ENCODE measurements at regions not wholly inside any gene's neighbourhood (a gene's known extent, or its start where the extent isn't known, plus 50 kb on each side); places are given as distances from the start of the nearest gene placed in this dataset.
"Not testable (repeated sequence)": the region's sequence is repeated elsewhere in the genome, so short reads cannot be mapped to it uniquely, and the experiment has no call there.

DNA sequence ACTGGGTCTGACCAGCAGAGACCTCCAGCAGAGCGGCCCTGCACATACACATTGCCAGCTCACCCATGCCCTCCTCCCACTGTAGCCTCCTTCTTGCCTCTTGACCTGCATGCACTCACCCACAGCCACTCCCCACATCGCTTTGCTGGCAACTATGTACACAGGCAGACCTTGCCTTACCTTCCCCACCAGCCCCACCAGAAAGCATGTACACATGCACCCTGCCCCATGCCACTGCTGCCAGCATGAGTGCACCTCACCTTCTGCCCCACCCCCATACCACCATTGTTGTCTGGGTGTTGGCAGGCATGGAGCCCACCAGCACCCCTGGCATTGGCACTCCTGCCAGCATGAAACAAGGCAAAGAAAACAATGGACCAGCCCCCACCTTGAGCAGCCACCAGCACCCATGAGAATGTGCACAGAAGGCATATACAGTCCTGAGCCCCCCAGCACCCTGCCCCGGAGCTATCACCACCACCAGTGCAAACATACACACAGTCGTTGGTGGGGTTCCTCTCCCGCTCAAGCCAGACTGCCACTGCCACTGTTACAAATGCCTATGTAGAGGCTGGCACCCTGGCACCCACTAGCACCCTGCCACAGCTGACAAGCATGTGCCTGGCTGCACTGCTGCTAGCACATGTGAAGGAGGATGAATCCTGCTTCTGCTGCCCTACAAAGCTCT lies 171.4 kb upstream of the NR4A3 start:
- H3K4me1 Mint-ChIP-seq = no peaks in the 10 kb centered on the region
- DNase-seq = no peak
- H3K27ac Mint-ChIP-seq = no peak overlapping the region
- TF ChIP-seq, protein P1, sequence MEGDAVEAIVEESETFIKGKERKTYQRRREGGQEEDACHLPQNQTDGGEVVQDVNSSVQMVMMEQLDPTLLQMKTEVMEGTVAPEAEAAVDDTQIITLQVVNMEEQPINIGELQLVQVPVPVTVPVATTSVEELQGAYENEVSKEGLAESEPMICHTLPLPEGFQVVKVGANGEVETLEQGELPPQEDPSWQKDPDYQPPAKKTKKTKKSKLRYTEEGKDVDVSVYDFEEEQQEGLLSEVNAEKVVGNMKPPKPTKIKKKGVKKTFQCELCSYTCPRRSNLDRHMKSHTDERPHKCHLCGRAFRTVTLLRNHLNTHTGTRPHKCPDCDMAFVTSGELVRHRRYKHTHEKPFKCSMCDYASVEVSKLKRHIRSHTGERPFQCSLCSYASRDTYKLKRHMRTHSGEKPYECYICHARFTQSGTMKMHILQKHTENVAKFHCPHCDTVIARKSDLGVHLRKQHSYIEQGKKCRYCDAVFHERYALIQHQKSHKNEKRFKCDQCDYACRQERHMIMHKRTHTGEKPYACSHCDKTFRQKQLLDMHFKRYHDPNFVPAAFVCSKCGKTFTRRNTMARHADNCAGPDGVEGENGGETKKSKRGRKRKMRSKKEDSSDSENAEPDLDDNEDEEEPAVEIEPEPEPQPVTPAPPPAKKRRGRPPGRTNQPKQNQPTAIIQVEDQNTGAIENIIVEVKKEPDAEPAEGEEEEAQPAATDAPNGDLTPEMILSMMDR (IDR thresholded peaks at IDR 0.05) = no peak
- H3K27me3 Mint-ChIP-seq (ENCODE audit: low read depth, poor library complexity) = peaks cover 4% of the 10 kb centered on the region
- no peaks in the 10 kb centered on the region for H3K36me3 Mint-ChIP-seq (ENCODE audit: low read depth)
- H3K9me3 Mint-ChIP-seq = peaks cover 15% of the 10 kb centered on the region
- no peak overlapping the region for H3K4me3 Mint-ChIP-seq

DNA sequence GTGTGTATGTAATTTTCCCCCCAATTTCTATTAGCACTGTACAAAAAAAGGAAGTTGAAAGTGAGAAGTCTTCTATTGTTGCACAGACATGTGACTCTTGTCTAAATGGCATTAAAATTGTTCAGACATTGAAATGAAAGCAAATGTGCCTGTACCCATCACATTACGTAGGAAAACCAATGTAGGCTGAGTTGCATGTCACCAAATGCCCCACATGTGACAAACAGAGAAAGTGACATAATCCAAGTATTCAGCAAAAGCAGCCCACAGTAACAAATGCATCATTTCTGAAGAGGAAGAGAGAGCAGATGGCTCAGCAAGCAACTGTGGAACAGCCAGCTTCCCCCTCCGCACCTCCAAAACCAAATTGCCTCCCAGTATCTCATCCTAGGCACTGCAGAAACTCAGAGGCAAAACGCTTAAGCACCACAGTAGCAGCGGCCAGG lies 161.5 kb upstream of the NR4A3 start:
- Mint-ChIP-seq H3K4me1 (no peaks in the 10 kb centered on the region), H3K4me3 (no peak overlapping the region), H3K27ac (no peak overlapping the region), H3K9me3 (no peaks in the 10 kb centered on the region), H3K36me3 (ENCODE audit: low read depth) (no peaks in the 10 kb centered on the region), H3K27me3 (ENCODE audit: low read depth, poor library complexity) (peaks cover 3% of the 10 kb centered on the region)
- no peak for DNase-seq
- TF ChIP-seq, protein P1 (IDR thresholded peaks at IDR 0.05) = no peak

DNA sequence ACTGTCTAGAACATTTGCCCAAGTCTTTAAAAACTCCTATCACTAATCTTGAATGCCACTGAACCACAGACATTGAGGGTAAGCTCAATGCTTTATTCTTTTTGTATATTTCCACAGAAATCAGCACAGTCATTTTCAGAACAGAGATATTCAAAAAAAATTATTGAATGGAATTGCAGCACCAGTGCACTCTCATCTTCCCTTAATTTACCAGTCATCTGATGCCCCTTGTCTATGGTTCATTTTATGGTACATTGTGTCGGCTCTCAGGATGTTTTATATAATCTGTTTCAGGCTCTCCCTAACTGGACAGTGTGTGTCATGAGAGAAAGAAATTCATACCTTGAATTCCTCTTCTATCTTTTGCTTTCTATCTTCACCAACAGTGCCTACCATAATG lies 158.4 kb upstream of the NR4A3 start:
- Mint-ChIP-seq H3K36me3 (ENCODE audit: low read depth) (no peaks in the 10 kb centered on the region), H3K4me1 (no peaks in the 10 kb centered on the region), H3K4me3 (no peak overlapping the region), H3K27ac (no peak overlapping the region), H3K27me3 (ENCODE audit: low read depth, poor library complexity) (peaks cover 3% of the 10 kb centered on the region), H3K9me3 (no peaks in the 10 kb centered on the region)
- TF ChIP-seq, protein P1 (IDR thresholded peaks at IDR 0.05) = no peak
- DNase-seq = no peak

DNA sequence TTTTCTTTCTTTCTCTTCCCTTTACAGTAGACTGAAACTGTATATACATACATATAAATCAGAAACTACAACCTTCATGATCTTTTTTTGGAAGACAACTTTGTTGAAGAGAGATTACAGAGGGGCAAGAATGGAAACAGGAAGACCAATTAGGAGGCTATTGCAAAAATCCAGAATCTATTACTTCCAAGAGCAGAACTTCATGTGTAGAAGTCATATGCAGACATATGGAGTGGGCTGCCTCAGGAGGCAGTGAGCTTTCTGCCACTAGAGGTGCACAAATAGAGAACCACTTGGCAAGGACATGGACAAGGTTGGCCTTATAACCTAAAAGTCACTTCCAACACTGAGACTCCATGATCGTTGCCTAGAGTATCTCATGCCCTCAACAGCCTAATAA lies 157.8 kb upstream of the NR4A3 start:
- Mint-ChIP-seq H3K4me1 (no peaks in the 10 kb centered on the region), H3K9me3 (no peaks in the 10 kb centered on the region), H3K36me3 (ENCODE audit: low read depth) (no peaks in the 10 kb centered on the region), H3K4me3 (no peak overlapping the region), H3K27ac (no peak overlapping the region), H3K27me3 (ENCODE audit: low read depth, poor library complexity) (peaks cover 3% of the 10 kb centered on the region)
- DNase-seq = no peak
- TF ChIP-seq, protein P1 (IDR thresholded peaks at IDR 0.05) = no peak

DNA sequence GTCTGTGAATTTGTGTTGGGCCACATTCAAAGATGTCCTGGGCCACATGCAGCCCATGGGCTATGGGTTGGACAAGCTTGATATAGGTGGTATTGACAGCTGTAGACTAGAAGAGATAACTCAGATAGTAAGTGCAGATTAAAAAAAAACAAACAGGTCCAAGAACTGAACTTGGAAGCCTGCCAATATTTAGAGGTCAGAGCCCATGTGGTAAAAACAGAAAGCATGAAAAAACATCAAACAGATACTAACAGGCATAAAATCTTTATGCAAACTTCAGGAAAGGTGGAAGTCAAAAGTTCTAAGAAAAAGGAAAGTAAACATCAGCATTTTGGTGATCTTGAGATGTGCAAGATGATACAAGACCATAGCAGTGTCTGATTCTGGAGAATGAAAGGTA lies 155.1 kb upstream of the NR4A3 start:
- no peak for DNase-seq
- H3K9me3 Mint-ChIP-seq = no peaks in the 10 kb centered on the region
- H3K4me1 Mint-ChIP-seq = no peaks in the 10 kb centered on the region
- TF ChIP-seq, protein P1 (IDR thresholded peaks at IDR 0.05) = no peak
- peaks cover 3% of the 10 kb centered on the region for H3K27me3 Mint-ChIP-seq (ENCODE audit: low read depth, poor library complexity)
- H3K36me3 Mint-ChIP-seq (ENCODE audit: low read depth) = no peaks in the 10 kb centered on the region
- H3K4me3 Mint-ChIP-seq = no peak overlapping the region
- H3K27ac Mint-ChIP-seq = no peak overlapping the region

DNA sequence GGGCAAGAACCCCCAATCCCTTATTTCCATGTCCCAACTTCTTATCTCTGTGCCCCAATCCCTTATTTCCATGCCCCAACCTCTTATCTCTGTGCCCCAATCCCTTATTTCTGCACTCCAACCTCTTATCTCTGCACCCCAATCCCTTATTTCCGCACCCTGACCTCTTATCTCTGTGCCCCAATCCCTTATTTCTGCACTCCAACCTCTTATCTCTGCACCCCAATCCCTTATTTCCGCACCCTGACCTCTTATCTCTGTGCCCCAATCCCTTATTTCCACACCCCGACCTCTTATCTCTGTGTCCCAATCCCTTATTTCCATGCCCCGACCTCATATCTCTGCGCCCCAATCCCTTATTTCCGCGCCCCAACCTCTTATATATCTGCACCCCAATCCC lies 150.8 kb upstream of the NR4A3 start:
- not testable (repeated sequence) for H3K4me3 Mint-ChIP-seq; H3K4me1 Mint-ChIP-seq; H3K9me3 Mint-ChIP-seq; H3K36me3 Mint-ChIP-seq (ENCODE audit: low read depth); H3K27ac Mint-ChIP-seq; H3K27me3 Mint-ChIP-seq (ENCODE audit: low read depth, poor library complexity); DNase-seq

Data from nephron progenitor cell (in vitro differentiated cells).